ENCODE measurements at regions not wholly inside any gene's neighbourhood (a gene's known extent, or its start where the extent isn't known, plus 50 kb on each side); places are given as distances from the start of the nearest gene placed in this dataset.
"Not testable (repeated sequence)": the region's sequence is repeated elsewhere in the genome, so short reads cannot be mapped to it uniquely, and the experiment has no call there.

- DNase-seq (ENCODE audit: low read depth) = no peak
These were observed 259.7 kb downstream of the AHR start for GRCh38 chr7:17558135-17558534.

DNA sequence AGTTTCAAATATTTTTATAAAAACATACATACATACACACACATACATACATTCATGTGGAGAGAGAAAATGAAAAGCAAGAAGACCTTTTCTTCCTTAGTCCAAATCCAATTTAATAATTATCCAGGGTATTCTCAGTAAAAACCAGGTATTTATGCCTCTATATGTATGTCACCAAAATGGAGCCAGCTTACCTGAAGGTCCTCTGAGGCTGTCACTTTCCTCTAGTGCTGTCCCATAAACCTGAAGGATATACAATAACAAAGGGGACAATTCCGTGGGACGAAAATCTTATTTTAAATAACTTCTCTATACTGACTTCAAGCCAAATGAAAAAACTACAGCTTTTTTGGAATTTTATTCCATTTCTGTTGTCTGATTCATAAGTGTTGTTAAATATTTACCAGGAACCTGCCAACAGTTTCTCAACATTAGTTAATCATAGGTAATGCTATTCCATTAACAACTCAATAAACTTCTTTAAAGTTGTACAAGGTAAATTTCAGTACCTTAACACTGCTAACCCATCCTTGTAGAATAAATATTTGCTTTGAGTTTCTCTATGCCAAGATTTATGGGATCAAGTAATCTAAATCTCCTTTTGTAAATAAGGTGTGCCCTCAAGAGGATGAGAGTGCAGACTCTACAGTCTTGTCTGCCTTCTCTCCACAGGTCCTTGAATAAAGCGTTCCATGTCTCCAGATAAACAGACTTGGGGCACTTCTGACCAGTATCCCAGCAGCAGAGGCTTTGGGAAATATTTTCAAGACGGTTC is 260.3 kb downstream of the AHR start:
- DNase-seq (ENCODE audit: low read depth) = no peak

GRCh38 chr7:17559388-17559787 is 260.9 kb downstream of the AHR start:
- DNase-seq (ENCODE audit: low read depth) = no peak

DNA sequence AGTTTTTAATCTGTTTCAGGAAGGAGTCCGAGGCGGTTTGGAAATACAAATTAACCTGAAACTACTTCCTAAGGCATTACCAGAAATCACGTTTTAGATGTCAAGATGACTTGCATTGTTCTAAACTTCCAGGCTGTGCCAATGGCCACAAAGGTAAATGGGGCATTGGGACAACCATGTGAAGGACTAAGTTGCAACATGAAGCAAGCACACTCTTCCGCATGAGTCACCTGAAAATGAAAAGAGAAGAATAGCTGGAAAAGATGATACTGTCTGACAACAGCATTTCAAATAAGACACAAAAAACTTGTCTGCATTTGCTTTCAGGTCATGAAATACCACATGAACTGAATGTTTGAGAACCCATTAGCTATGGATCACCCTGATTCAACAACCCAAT is 262.1 kb downstream of the AHR start:
- DNase-seq (ENCODE audit: low read depth) = no peak

- DNase-seq (ENCODE audit: low read depth) = no peak
These were observed 262.5 kb downstream of the AHR start for GRCh38 chr7:17560966-17561365.

DNA sequence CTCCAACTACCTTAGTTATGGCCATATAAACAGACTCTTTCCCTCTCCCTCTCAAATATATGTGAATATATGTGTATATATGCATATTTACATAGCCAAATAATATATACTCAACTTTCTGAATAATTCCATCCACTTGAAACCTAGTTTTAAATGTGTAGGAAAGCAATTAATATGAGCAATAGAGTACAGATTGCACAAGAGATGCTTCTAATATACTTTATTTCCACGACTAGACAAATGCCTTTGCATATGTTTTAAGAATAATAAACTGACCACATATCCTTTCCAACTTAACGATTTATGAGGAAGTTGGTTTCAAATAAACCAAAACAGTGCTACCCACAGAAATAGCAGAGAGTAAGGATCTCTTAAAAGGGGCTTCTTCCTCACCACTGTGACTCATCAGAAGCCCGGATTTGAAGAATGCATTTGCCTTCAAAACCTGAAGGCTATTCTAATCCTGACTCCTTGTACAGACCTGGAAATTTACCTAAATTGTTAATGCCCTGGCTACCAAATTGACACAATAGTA is 266.3 kb downstream of the AHR start:
- no peak for DNase-seq (ENCODE audit: low read depth)

DNA sequence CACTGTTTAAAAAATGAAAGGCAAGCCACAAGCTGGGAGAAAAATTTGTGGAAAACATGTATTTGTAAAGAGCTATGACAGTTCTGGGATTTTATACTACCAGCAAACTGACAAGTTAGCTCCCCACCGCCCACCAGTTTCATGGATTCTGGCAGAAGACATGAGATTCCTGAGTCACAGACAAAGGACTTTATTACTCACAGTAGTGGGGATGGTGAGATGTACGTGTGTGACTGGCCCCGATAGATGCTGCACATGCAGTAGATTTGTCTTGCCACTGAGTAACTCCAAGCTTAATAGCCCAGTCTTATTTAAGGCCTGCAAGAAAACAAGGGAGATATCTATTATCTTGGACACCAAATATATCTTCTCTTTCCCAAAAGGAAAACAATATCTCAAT is 281.7 kb downstream of the AHR start:
- DNase-seq (ENCODE audit: low read depth) = no peak

- DNase-seq (ENCODE audit: low read depth) = no peak
These were observed 282.4 kb downstream of the AHR start for GRCh38 chr7:17580856-17581255.

DNA sequence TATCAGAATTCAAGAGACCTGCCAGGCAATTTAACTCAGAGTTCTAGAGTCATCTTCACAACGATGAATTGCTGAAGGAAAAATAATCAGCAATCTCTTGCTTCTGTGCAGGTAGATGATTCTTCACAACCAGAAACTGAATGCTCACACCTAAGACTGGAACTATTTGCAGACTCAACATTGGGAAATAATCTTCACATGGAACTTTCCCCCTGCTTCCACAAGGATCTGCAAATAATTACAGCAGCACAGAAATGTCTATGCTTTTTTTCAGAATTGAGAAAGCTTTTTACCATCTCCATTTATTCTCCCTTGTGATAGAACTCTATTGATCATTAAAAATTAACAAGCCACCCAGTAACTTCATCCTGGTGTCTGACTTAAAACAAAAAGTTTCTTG is 282.8 kb downstream of the AHR start:
- no peak for DNase-seq (ENCODE audit: low read depth)

DNA sequence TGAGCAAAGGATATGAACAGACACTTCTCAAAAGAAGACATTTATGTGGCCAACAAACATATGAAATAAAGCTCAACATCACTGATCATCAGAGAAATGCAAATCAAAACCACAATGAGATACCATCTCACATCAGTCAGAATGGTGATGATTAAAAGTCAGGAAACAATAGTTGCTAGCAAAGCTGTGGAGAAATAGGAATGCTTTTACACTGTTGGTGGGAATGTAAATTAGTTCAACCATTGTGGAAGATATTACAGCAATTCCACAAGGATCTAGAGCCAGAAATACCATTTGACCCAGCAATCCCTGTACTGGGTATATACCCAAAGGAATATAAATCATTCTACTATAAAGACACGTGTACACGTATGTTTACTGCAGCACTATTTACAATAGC is 284.2 kb downstream of the AHR start:
- DNase-seq (ENCODE audit: low read depth) = not testable (repeated sequence)

DNA sequence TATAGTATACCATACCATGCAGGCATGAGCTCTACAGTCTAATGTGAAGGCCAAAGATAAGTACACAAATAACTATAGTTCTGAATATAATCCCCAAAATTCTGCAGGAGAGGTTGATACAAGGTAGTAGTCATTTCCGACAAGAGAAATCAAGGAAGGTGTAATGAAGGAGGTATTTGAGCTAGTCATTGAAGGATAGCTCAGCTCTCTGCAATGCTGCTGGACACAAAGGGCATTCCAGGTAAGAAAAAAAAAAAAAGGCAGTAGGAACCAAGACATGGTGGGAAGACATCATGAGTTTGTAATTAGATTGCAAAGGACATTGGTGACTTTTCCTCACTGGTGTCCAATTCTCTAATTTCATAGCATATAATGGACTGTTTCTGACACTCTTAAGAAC is 285.3 kb downstream of the AHR start:
- DNase-seq (ENCODE audit: low read depth) = no peak

GRCh38 chr7:17584822-17585221 is 286.4 kb downstream of the AHR start:
- DNase-seq (ENCODE audit: low read depth) = no peak

DNA sequence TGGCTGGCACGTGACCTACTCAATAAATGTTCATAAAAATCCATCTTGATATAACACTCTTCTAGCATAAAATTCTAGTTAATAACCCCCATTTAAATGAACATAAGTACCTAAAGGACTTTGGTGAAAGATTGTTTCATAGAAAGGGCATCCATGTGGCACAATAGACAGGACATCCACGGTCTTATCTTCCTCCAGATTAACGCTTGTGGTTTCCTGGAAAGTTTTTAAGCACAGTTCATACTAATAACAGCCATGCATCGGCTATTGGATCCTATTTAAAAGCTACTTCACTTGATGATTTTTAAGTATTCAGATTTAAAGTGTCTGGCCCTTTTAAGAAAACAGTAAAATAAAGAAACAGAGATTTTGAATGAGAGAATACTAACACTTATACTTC is 288.3 kb downstream of the AHR start:
- no peak for DNase-seq (ENCODE audit: low read depth)

- DNase-seq (ENCODE audit: low read depth) = no peak
These were observed 290.3 kb downstream of the AHR start for GRCh38 chr7:17588730-17589129.

DNA sequence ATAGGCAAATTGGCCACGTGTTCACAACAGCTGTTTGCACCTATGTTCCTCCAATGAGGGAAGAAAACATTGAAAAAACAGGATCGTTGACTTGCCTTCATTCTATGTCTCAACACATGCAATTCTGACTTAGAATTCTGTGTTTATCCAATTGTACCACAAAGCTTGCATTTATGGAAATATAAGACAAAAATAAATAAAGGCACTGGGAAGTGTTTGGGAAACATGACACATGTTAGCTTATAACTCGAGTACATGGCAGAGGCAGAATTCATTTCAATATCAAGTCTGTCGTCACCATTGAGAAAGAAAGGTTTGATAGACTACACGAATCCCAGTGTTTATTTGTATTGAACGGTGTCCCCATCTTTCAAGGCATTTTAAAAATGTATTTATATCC is 291.2 kb downstream of the AHR start:
- DNase-seq (ENCODE audit: low read depth) = no peak

- DNase-seq (ENCODE audit: low read depth) = no peak
These were observed 291.8 kb downstream of the AHR start for GRCh38 chr7:17590221-17590620.

- no peak for DNase-seq (ENCODE audit: low read depth)
These were observed 295.5 kb downstream of the AHR start for GRCh38 chr7:17593819-17594419.

DNA sequence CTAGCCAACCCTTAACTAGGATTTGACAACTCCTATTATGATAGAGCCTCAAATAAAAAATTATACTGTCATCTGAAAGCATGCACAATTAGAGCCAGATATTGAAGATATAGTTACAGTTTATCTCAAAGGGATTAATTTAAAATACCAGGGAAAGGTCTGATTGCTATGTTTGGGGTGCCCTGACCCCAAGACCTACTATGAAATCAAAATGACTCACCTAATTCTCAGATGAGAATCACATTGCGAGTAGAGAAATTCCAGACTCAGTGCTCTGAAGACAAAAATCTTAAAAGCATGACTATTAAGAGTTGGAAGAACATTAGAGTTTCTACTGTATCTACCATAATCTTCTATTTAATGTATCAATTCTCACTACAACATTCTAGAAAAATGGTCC is 297.1 kb downstream of the AHR start:
- DNase-seq (ENCODE audit: low read depth) = no peak

DNA sequence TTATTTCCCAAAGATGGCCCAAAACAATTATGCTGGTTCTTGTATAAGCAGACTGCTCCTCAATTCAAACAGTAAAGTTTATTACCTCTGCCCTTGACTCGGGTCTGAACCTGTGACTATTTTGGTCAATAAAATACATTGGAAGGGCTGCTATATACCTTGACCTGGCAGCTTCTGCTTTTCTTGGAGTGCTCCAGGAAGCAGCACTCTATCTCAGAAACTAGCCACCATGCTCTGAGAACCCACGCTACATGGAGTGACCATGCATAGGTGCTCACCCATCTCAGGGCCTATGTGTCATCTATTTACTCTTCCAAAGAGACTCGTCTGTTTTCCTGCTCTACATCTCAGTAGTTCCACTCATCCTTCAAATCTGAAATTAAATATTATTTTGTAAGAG is 299.9 kb downstream of the AHR start:
- no peak for DNase-seq (ENCODE audit: low read depth)

- no peak for DNase-seq (ENCODE audit: low read depth)
These were observed 300.4 kb downstream of the AHR start for GRCh38 chr7:17598846-17599245.

GRCh38 chr7:17599733-17600339 is 301.4 kb downstream of the AHR start:
- no peak for DNase-seq (ENCODE audit: low read depth)

- DNase-seq (ENCODE audit: low read depth) = no peak
These were observed 301.9 kb downstream of the AHR start for GRCh38 chr7:17600340-17600752.

DNA sequence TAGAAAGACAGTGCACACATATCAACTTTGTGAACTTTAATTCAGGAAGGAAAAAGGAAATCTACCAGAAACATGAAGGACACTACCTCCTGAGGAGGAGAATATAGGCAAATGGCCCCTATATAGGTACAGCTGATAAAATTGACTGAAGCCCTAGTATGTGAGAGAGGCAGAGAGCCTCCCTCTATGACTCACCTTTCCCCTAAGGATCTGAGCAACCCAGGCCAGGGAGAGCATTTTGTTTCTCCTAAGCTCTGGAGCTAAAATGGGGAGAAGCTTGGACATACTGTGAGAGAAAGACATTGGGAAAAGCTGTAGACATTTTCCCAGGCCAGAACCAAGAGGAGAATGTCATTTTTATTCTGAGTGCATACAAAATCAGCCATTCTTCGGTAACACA is 303.5 kb downstream of the AHR start:
- DNase-seq (ENCODE audit: low read depth) = no peak

Data from T follicular helper cell (primary cell).